OCI-M1 (cell line): ENCODE measurements at regions not wholly inside any gene's neighbourhood (a gene's known extent, or its start where the extent isn't known, plus 50 kb on each side); places are given as distances from the start of the nearest gene placed in this dataset.
A peak's percentile ranks its signal among the peaks of the same experiment; 100 is the strongest.

Source experiments
- DNase-seq: peaks from one replicate; lab custom pipeline; 2025; lab: John Stamatoyannopoulos, UW

GRCh38 chr2:134177351-134177931 lies 76.4 kb upstream of the MGAT5 start:
- no peak for DNase-seq

- DNase-seq: peak; percentile 6
These were observed 75.6 kb upstream of the MGAT5 start for GRCh38 chr2:134178138-134178877.

GRCh38 chr2:134181219-134181618 lies 72.7 kb upstream of the MGAT5 start:
- DNase-seq: no peak

GRCh38 chr2:134183679-134184078 lies 70.2 kb upstream of the MGAT5 start:
- no peak for DNase-seq

GRCh38 chr2:134185639-134186038 lies 68.2 kb upstream of the MGAT5 start:
- DNase-seq: no peak

- no peak for DNase-seq
These were observed 64.7 kb upstream of the MGAT5 start for GRCh38 chr2:134189009-134189720.

GRCh38 chr2:134190062-134190806 lies 63.6 kb upstream of the MGAT5 start:
- DNase-seq: no peak

GRCh38 chr2:134190807-134191203 lies 63.1 kb upstream of the MGAT5 start:
- no peak for DNase-seq

- no peak for DNase-seq
These were observed 62.0 kb upstream of the MGAT5 start for GRCh38 chr2:134191835-134192234.

GRCh38 chr2:134193006-134193405 lies 60.9 kb upstream of the MGAT5 start:
- no peak for DNase-seq

GRCh38 chr2:134194519-134194918 lies 59.4 kb upstream of the MGAT5 start:
- DNase-seq: peak; percentile 13

- peak; percentile 75 for DNase-seq
These were observed 58.5 kb upstream of the MGAT5 start for GRCh38 chr2:134195341-134195740.

- peak; percentile 21 for DNase-seq
These were observed 56.4 kb upstream of the MGAT5 start for GRCh38 chr2:134197445-134197844.

- peak; percentile 21 for DNase-seq
These were observed 55.8 kb upstream of the MGAT5 start for GRCh38 chr2:134198006-134198634.

GRCh38 chr2:134199123-134199522 lies 54.7 kb upstream of the MGAT5 start:
- DNase-seq: no peak

GRCh38 chr2:134200036-134200618 lies 53.7 kb upstream of the MGAT5 start:
- no peak for DNase-seq

- DNase-seq: peak; percentile 53
These were observed 52.3 kb upstream of the MGAT5 start for GRCh38 chr2:134201533-134201932.

- peak; percentile 9 for DNase-seq
These were observed 51.5 kb upstream of the MGAT5 start for GRCh38 chr2:134202371-134202770.

GRCh38 chr2:134203175-134203574 lies 50.7 kb upstream of the MGAT5 start:
- DNase-seq: no peak
